ENCODE measurements at regions not wholly inside any gene's neighbourhood (a gene's known extent, or its start where the extent isn't known, plus 50 kb on each side); places are given as distances from the start of the nearest gene placed in this dataset.

- POLR2A ChIA-PET: no interaction called here
- no peak for DNase-seq (ENCODE audit: unreplicated experiment)
- H3K27me3 Mint-ChIP-seq (ENCODE audit: insufficient read depth, unreplicated experiment): no peaks in the 10 kb centered on the region
- TF ChIP-seq CTCF (IDR thresholded peaks at IDR 0.05; ENCODE audit: unreplicated experiment): no peak
- no peaks in the 10 kb centered on the region for H3K36me3 Mint-ChIP-seq (ENCODE audit: insufficient read depth, unreplicated experiment)
- BruUV-seq (replicated peaks): no TSS peak
- CTCF ChIA-PET: interaction anchor here (0.7 kb wide), 1 partner anchor 98 kb away, joined by 3 read pairs; no protein-coding TSS in a partner anchor
- H3K27ac Mint-ChIP-seq (ENCODE audit: low read depth, unreplicated experiment): no peak overlapping the region
- no peak overlapping the region for H3K4me3 Mint-ChIP-seq (ENCODE audit: unreplicated experiment)
- H3K4me1 Mint-ChIP-seq (ENCODE audit: insufficient read depth, unreplicated experiment): peaks cover 9% of the 10 kb centered on the region
- intact Hi-C loops (cut with micrococcal nuclease): no loop called here
- H3K9me3 Mint-ChIP-seq (ENCODE audit: unreplicated experiment): peaks cover 19% of the 10 kb centered on the region
Measured at GRCh38 chr1:213728593-213729536, 258.9 kb upstream of the PROX1 start.

GRCh38 chr1:213733705-213734104, 254.1 kb upstream of the PROX1 start:
- DNase-seq (ENCODE audit: unreplicated experiment): no peak
- Mint-ChIP-seq H3K4me1 (ENCODE audit: insufficient read depth, unreplicated experiment) (no peaks in the 10 kb centered on the region), H3K27ac (ENCODE audit: low read depth, unreplicated experiment) (no peak overlapping the region), H3K9me3 (ENCODE audit: unreplicated experiment) (peaks cover 12% of the 10 kb centered on the region), H3K4me3 (ENCODE audit: unreplicated experiment) (no peak overlapping the region), H3K27me3 (ENCODE audit: insufficient read depth, unreplicated experiment) (no peaks in the 10 kb centered on the region), H3K36me3 (ENCODE audit: insufficient read depth, unreplicated experiment) (no peaks in the 10 kb centered on the region)
- ChIA-PET POLR2A (no interaction called here), CTCF (interaction anchor here (0.6 kb wide), 1 partner anchor 409 kb away, joined by 3 read pairs; no protein-coding TSS in a partner anchor)
- intact Hi-C loops (cut with micrococcal nuclease): no loop called here
- BruUV-seq (replicated peaks): no TSS peak
- no peak for TF ChIP-seq CTCF (IDR thresholded peaks at IDR 0.05; ENCODE audit: unreplicated experiment)

GRCh38 chr1:213737398-213738035, 250.3 kb upstream of the PROX1 start:
- no peaks in the 10 kb centered on the region for H3K4me1 Mint-ChIP-seq (ENCODE audit: insufficient read depth, unreplicated experiment)
- DNase-seq (ENCODE audit: unreplicated experiment): no peak
- intact Hi-C loops (cut with micrococcal nuclease): no loop called here
- no peaks in the 10 kb centered on the region for H3K27me3 Mint-ChIP-seq (ENCODE audit: insufficient read depth, unreplicated experiment)
- no peak overlapping the region for H3K4me3 Mint-ChIP-seq (ENCODE audit: unreplicated experiment)
- TF ChIP-seq CTCF (IDR thresholded peaks at IDR 0.05; ENCODE audit: unreplicated experiment): no peak
- BruUV-seq (replicated peaks): no TSS peak
- no peak overlapping the region for H3K27ac Mint-ChIP-seq (ENCODE audit: low read depth, unreplicated experiment)
- H3K36me3 Mint-ChIP-seq (ENCODE audit: insufficient read depth, unreplicated experiment): no peaks in the 10 kb centered on the region
- POLR2A ChIA-PET: no interaction called here
- peaks cover 6% of the 10 kb centered on the region for H3K9me3 Mint-ChIP-seq (ENCODE audit: unreplicated experiment)
- CTCF ChIA-PET: interaction anchor here (0.7 to 1.3 kb wide), 3 partner anchors 17 to 615 kb away, joined by 3 to 5 read pairs (median 3); no protein-coding TSS in a partner anchor

GRCh38 chr1:213738658-213739057, 249.1 kb upstream of the PROX1 start:
- BruUV-seq (replicated peaks): no TSS peak
- intact Hi-C loops (cut with micrococcal nuclease): no loop called here
- CTCF ChIA-PET: interaction anchor here (0.8 to 1.0 kb wide), 3 partner anchors 9 to 106 kb away, joined by 3 to 5 read pairs (median 5); no protein-coding TSS in a partner anchor
- no peaks in the 10 kb centered on the region for H3K4me1 Mint-ChIP-seq (ENCODE audit: insufficient read depth, unreplicated experiment)
- no peaks in the 10 kb centered on the region for H3K27me3 Mint-ChIP-seq (ENCODE audit: insufficient read depth, unreplicated experiment)
- no peak for TF ChIP-seq CTCF (IDR thresholded peaks at IDR 0.05; ENCODE audit: unreplicated experiment)
- no peak for DNase-seq (ENCODE audit: unreplicated experiment)
- POLR2A ChIA-PET: interaction anchor here (0.6 kb wide), 1 partner anchor 152 kb away, joined by 3 read pairs; no protein-coding TSS in a partner anchor
- H3K9me3 Mint-ChIP-seq (ENCODE audit: unreplicated experiment): peaks cover 8% of the 10 kb centered on the region
- no peaks in the 10 kb centered on the region for H3K36me3 Mint-ChIP-seq (ENCODE audit: insufficient read depth, unreplicated experiment)
- H3K27ac Mint-ChIP-seq (ENCODE audit: low read depth, unreplicated experiment): no peak overlapping the region
- H3K4me3 Mint-ChIP-seq (ENCODE audit: unreplicated experiment): no peak overlapping the region

All from MCF 10A (cell line).